ENCODE measurements at regions not wholly inside any gene's neighbourhood (a gene's known extent, or its start where the extent isn't known, plus 50 kb on each side); places are given as distances from the start of the nearest gene placed in this dataset.

DNA sequence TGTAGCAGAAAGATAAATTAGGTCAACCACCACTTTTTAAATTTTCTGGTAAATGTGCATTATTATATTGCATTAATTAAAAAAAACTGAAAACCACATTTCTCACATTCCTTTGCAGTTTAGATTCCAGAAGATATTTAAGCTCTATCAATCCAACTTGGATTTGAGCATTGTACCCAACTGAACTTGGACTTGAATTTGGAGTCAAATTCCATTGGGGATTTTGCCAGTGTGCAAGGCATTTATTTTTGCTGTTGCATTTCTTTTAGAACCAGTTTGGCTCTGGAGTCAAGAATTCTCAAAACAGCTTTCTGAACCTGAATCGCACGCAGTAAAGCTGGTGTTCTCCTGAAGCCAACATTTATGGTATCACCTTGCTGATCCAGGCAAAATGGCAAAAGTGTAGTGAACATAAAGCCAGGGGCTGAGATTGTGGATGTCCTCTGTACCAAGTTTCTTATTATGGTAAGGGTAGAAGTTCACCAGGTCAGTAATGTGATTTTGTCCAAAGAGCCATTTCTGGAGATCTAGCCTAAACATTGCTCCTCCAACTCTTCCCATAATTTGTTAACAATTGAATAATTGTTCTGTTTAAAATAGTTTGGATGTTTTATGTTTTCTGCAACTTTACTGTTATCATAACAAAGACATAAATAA is 890.9 kb downstream of the LRRIQ3 start:
- no peaks in the 10 kb centered on the region for H3K27me3 ChIP-seq (ENCODE audit: insufficient read depth)
- H4K20me1 ChIP-seq (replicated peaks; ENCODE audit: insufficient read depth): no peaks in the 10 kb centered on the region
- Mint-ChIP-seq H3K9me3 (no peaks in the 10 kb centered on the region), H3K36me3 (ENCODE audit: low read depth) (no peaks in the 10 kb centered on the region), H3K4me3 (no peak overlapping the region), H3K27me3 (ENCODE audit: insufficient read depth, low read depth, poor library complexity) (no peaks in the 10 kb centered on the region), H3K4me1 (peaks cover 6% of the 10 kb centered on the region; the same call in 2 of the 3 replicates), H3K27ac (no peak overlapping the region)
- TF ChIP-seq ETS1 (IDR thresholded peaks at IDR 0.05) (no peak), ZNF462 (CRISPR knock-in tag; IDR thresholded peaks at IDR 0.05) (no peak), ZNF331 (CRISPR knock-in tag; IDR thresholded peaks at IDR 0.05; ENCODE audit: low read depth) (no peak), POLR2AphosphoS5 (IDR thresholded peaks at IDR 0.05; ENCODE audit: low read depth) (no peak), EZH2 (IDR thresholded peaks at IDR 0.05; ENCODE audit: low read depth, unreplicated experiment) (no peak)
- no peaks in the 10 kb centered on the region for H3K9me2 ChIP-seq (ENCODE audit: insufficient read depth)
- no peaks in the 10 kb centered on the region for H3K36me3 ChIP-seq (ENCODE audit: insufficient read depth)
- ATAC-seq (no peak), DNase-seq (ENCODE audit: low spot score) (no peak)
- no peak overlapping the region for H2AFZ ChIP-seq
- H3K4me2 ChIP-seq: no peak overlapping the region
- H3K4me1 ChIP-seq (ENCODE audit: insufficient read depth): peaks cover 11% of the 10 kb centered on the region
- H3K27ac ChIP-seq (ENCODE audit: low read depth): no peak overlapping the region
- H3K4me3 ChIP-seq: no peak overlapping the region
- no peaks in the 10 kb centered on the region for H3K79me2 ChIP-seq (replicated peaks; ENCODE audit: insufficient read depth)
- H3F3A ChIP-seq (replicated peaks; ENCODE audit: low read depth): no peaks in the 10 kb centered on the region

Measured in GM23338 (cell line).